ENCODE measurements at regions not wholly inside any gene's neighbourhood (a gene's known extent, or its start where the extent isn't known, plus 50 kb on each side); places are given as distances from the start of the nearest gene placed in this dataset.

- TF ChIP-seq CTCF (IDR thresholded peaks at IDR 0.05) = no peak
- no peak for TF ChIP-seq POLR2A (IDR thresholded peaks at IDR 0.05)
These were observed 104.0 kb upstream of the HS3ST4 start for GRCh38 chr16:25587783-25588182.

Data from right lobe of liver (tissue), 4 donors.